GM23338 (cell line): ENCODE measurements at regions not wholly inside any gene's neighbourhood (a gene's known extent, or its start where the extent isn't known, plus 50 kb on each side); places are given as distances from the start of the nearest gene placed in this dataset.

Experiments
- ATAC-seq: fragments of 200-7000 bp; cut with Tn5 transposase; 3 replicates; pipeline ENCODE4 v1.9.1; 2020
- DNase-seq: peaks from one replicate; pipeline ENCODE4 v3.0.0-alpha.2; 2015; ENCODE audit warnings: low spot score
- H2AFZ ChIP-seq: fragments of 200-600 bp; sonication (generic); 2 replicates; pipeline ENCODE4 v1.8.0; 2016; ENCODE audit warnings: antibody characterized with exemption, mild to moderate bottlenecking, moderate library complexity
- H3F3A ChIP-seq: fragments of 200-600 bp; sonication (generic); replicated peaks from 2 replicates; pipeline ENCODE4 v1.8.0; 2017; ENCODE audit warnings: antibody characterized with exemption, mixed run types, low read depth
- H3K27ac ChIP-seq: fragments of 200-600 bp; sonication (generic); 2 replicates; pipeline ENCODE4 v1.6.1; 2016; ENCODE audit warnings: low read depth
- H3K27me3 ChIP-seq: fragments of 200-600 bp; sonication (generic); 2 replicates; pipeline ENCODE4 v1.8.0; 2016; ENCODE audit warnings: mild to moderate bottlenecking, mixed run types, moderate library complexity; ENCODE audit not compliant: insufficient read depth
- H3K36me3 ChIP-seq: fragments of 200-600 bp; sonication (generic); 2 replicates; pipeline ENCODE4 v1.8.0; 2016; ENCODE audit warnings: mild to moderate bottlenecking; ENCODE audit not compliant: insufficient read depth
- H3K4me1 ChIP-seq: fragments of 200-600 bp; sonication (generic); 2 replicates; pipeline ENCODE4 v1.8.0; 2016; ENCODE audit warnings: mild to moderate bottlenecking, moderate library complexity; ENCODE audit not compliant: insufficient read depth
- H3K4me2 ChIP-seq: fragments of 200-600 bp; sonication (generic); 2 replicates; pipeline ENCODE4 v1.7.1; 2017; ENCODE audit warnings: mixed run types
- H3K4me3 ChIP-seq: fragments of 200-600 bp; sonication (generic); 2 replicates; pipeline ENCODE4 v1.6.1; 2016; ENCODE audit warnings: mixed run types
- H3K79me2 ChIP-seq: fragments of 200-600 bp; sonication (generic); replicated peaks from 2 replicates; pipeline ENCODE4 v1.8.0; 2017; ENCODE audit warnings: mild to moderate bottlenecking; ENCODE audit not compliant: insufficient read depth
- H3K9me2 ChIP-seq: fragments of 200-600 bp; sonication (generic); 2 replicates; pipeline ENCODE4 v1.8.0; 2017; ENCODE audit not compliant: insufficient read depth
- H4K20me1 ChIP-seq: fragments of 200-600 bp; sonication (generic); replicated peaks from 2 replicates; pipeline ENCODE4 v1.8.0; 2017; ENCODE audit warnings: mild to moderate bottlenecking; ENCODE audit not compliant: insufficient read depth
- H3K27ac Mint-ChIP-seq: 2 replicates; pipeline ENCODE4 v1.8.0; 2020; ENCODE audit warnings: inconsistent platforms, mild to moderate bottlenecking, moderate library complexity, mixed read lengths
- H3K27me3 Mint-ChIP-seq: 3 replicates; pipeline ENCODE4 v1.8.0; 2022; ENCODE audit warnings: low read depth, mild to moderate bottlenecking, moderate library complexity, mixed read lengths, inconsistent platforms; ENCODE audit not compliant: insufficient read depth, poor library complexity
- H3K36me3 Mint-ChIP-seq: 3 replicates; pipeline ENCODE4 v1.8.0; 2021; ENCODE audit warnings: low read depth, mild to moderate bottlenecking, inconsistent platforms, moderate library complexity, mixed read lengths
- H3K4me1 Mint-ChIP-seq: 3 replicates; pipeline ENCODE4 v1.8.0; 2020; ENCODE audit warnings: mild to moderate bottlenecking, inconsistent platforms, mixed read lengths
- H3K4me3 Mint-ChIP-seq: 3 replicates; pipeline ENCODE4 v1.8.0; 2021; ENCODE audit warnings: moderate library complexity, mild to moderate bottlenecking, inconsistent platforms, mixed read lengths
- H3K9me3 Mint-ChIP-seq: 3 replicates; pipeline ENCODE4 v1.8.0; 2020; ENCODE audit warnings: moderate library complexity, mild to moderate bottlenecking, inconsistent platforms, mixed read lengths
- CREB1 ChIP-seq: fragments of 250-450 bp; sonication (Bioruptor Pico); IDR thresholded peaks from 2 replicates; pipeline ENCODE4 v1.5.0; 2020; ENCODE audit warnings: low read depth, mild to moderate bottlenecking, moderate library complexity
- EZH2 ChIP-seq: fragments of 200-600 bp; sonication (generic); IDR thresholded peaks from one replicate; pipeline ENCODE4 v1.8.0; 2017; ENCODE audit warnings: antibody characterized with exemption, mild to moderate bottlenecking, low read depth; ENCODE audit not compliant: unreplicated experiment
- EZH2phosphoT487 ChIP-seq: fragments of 200-600 bp; sonication (generic); IDR thresholded peaks from one replicate; pipeline ENCODE4 v1.8.1; 2018; ENCODE audit warnings: antibody characterized with exemption; ENCODE audit not compliant: unreplicated experiment
- JUNB ChIP-seq: IDR thresholded peaks from one replicate; pipeline ENCODE4 v1.6.1; 2016; ENCODE audit warnings: antibody characterized with exemption; ENCODE audit not compliant: unreplicated experiment
- NANOG ChIP-seq: IDR thresholded peaks from 2 replicates; pipeline ENCODE4 v1.6.1; 2016; ENCODE audit warnings: antibody characterized with exemption, borderline replicate concordance
- POLR2AphosphoS5 ChIP-seq: IDR thresholded peaks from 2 replicates; pipeline ENCODE4 v1.6.1; 2016; ENCODE audit warnings: antibody characterized with exemption, low read depth
- STAT1 ChIP-seq: IDR thresholded peaks from one replicate; pipeline ENCODE4 v1.6.1; 2016; ENCODE audit warnings: antibody characterized with exemption; ENCODE audit not compliant: unreplicated experiment
- ZNF114 ChIP-seq: fragments of 250-450 bp; sonication (Bioruptor Pico); IDR thresholded peaks from 2 replicates; pipeline ENCODE4 v1.5.0; 2020; ENCODE audit warnings: mild to moderate bottlenecking, moderate library complexity
- TF ChIP-seq, protein P1 (sequence below): fragments of 250-450 bp; sonication (Bioruptor Pico); IDR thresholded peaks from 2 replicates; pipeline ENCODE4 v1.5.0; 2020; ENCODE audit warnings: mild to moderate bottlenecking, moderate library complexity
- TF ChIP-seq, protein P2 (sequence below), 2 experiments: fragments of 200-600 bp in 1 of 2; sonication (generic) in 1 of 2; conservative IDR thresholded peaks; 2 replicates each; pipeline versions ENCODE4 v1.5.1 to v1.6.1; 2016 to 2017; ENCODE audit warnings: antibody characterized with exemption in 2 of 2, low read depth in 2 of 2, mild to moderate bottlenecking in 2 of 2, moderate library complexity in 1 of 2
- TF ChIP-seq, protein P3 (sequence below): IDR thresholded peaks from one replicate; pipeline ENCODE4 v1.6.1; 2018; ENCODE audit warnings: antibody characterized with exemption; ENCODE audit not compliant: unreplicated experiment
- TF ChIP-seq, protein P4 (sequence below): IDR thresholded peaks from 2 replicates; pipeline ENCODE4 v1.6.1; 2016; ENCODE audit warnings: antibody characterized with exemption

DNA sequence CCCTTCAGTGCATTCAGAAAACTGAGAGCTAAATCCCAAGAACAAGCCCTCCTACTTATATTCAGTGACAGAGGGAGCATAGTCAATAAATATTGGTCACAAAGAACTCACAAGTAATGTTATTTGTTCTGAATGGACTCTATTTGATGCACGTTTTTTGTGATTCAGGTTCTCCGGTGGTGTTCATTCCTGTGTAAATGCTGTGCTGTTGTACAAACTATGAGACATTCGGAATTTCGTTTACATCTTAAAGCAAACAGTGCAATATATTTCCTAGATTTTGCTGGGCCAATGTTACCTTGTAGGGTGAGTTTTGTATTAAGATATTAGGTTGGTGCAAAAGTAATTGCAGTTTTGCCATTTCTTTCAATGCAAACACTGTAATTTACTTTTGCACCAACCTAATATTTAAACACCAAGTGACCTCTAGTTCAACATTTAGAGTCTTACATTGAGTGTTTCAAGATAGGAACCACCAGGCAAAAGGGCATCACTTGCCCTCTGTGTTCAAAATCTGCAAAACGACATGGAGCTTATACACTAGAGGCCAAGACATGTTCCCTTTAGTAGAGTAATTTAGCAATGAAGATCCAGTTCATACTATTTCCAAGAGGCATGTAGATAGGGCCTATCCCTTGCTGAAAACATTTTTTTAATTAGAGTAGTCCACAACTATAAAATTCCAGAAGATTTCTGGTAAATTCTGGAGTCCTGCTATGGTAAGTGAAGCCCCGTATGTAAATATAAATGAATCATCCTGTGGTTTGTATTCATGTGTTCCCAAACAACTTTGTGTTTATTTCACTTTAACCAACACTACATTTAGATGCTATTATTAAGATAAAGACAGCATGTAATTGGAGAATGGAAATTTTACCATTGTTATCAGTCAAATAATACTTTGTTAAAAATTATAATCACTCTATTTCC is 444.0 kb upstream of the PTGER4 start:
- peaks cover 6% of the 10 kb centered on the region; the same call in 2 of the 3 replicates for H3K9me3 Mint-ChIP-seq
- no peaks in the 10 kb centered on the region; the same call in 2 of the 3 replicates for H3K36me3 Mint-ChIP-seq
- Histone ChIP-seq H3K9me2 (peaks cover 1% of the 10 kb centered on the region; the same call in 1 of the 2 replicates), H3K4me1 (no peaks in the 10 kb centered on the region), H3K27ac (no peak overlapping the region), H3F3A (no peaks in the 10 kb centered on the region), H4K20me1 (no peaks in the 10 kb centered on the region), H3K79me2 (no peaks in the 10 kb centered on the region), H3K36me3 (no peaks in the 10 kb centered on the region), H3K4me2 (no peak overlapping the region), H2AFZ (peak overlapping the region; percentile 53; the same call in 1 of the 2 replicates), H3K4me3 (no peak overlapping the region), H3K27me3 (no peaks in the 10 kb centered on the region)
- peaks cover 3% of the 10 kb centered on the region; the same call in 2 of the 3 replicates for H3K4me1 Mint-ChIP-seq
- ATAC-seq = no peak
- no peak overlapping the region for H3K27ac Mint-ChIP-seq
- peaks cover 2% of the 10 kb centered on the region for H3K27me3 Mint-ChIP-seq
- no peak overlapping the region for H3K4me3 Mint-ChIP-seq
- TF ChIP-seq POLR2AphosphoS5 (no peak), NANOG (no peak), EZH2phosphoT487 (no peak), JUNB (no peak), CREB1 (no peak), EZH2 (no peak), STAT1 (no peak), ZNF114 (CRISPR knock-in tag) (no peak)
- TF ChIP-seq, protein P1, sequence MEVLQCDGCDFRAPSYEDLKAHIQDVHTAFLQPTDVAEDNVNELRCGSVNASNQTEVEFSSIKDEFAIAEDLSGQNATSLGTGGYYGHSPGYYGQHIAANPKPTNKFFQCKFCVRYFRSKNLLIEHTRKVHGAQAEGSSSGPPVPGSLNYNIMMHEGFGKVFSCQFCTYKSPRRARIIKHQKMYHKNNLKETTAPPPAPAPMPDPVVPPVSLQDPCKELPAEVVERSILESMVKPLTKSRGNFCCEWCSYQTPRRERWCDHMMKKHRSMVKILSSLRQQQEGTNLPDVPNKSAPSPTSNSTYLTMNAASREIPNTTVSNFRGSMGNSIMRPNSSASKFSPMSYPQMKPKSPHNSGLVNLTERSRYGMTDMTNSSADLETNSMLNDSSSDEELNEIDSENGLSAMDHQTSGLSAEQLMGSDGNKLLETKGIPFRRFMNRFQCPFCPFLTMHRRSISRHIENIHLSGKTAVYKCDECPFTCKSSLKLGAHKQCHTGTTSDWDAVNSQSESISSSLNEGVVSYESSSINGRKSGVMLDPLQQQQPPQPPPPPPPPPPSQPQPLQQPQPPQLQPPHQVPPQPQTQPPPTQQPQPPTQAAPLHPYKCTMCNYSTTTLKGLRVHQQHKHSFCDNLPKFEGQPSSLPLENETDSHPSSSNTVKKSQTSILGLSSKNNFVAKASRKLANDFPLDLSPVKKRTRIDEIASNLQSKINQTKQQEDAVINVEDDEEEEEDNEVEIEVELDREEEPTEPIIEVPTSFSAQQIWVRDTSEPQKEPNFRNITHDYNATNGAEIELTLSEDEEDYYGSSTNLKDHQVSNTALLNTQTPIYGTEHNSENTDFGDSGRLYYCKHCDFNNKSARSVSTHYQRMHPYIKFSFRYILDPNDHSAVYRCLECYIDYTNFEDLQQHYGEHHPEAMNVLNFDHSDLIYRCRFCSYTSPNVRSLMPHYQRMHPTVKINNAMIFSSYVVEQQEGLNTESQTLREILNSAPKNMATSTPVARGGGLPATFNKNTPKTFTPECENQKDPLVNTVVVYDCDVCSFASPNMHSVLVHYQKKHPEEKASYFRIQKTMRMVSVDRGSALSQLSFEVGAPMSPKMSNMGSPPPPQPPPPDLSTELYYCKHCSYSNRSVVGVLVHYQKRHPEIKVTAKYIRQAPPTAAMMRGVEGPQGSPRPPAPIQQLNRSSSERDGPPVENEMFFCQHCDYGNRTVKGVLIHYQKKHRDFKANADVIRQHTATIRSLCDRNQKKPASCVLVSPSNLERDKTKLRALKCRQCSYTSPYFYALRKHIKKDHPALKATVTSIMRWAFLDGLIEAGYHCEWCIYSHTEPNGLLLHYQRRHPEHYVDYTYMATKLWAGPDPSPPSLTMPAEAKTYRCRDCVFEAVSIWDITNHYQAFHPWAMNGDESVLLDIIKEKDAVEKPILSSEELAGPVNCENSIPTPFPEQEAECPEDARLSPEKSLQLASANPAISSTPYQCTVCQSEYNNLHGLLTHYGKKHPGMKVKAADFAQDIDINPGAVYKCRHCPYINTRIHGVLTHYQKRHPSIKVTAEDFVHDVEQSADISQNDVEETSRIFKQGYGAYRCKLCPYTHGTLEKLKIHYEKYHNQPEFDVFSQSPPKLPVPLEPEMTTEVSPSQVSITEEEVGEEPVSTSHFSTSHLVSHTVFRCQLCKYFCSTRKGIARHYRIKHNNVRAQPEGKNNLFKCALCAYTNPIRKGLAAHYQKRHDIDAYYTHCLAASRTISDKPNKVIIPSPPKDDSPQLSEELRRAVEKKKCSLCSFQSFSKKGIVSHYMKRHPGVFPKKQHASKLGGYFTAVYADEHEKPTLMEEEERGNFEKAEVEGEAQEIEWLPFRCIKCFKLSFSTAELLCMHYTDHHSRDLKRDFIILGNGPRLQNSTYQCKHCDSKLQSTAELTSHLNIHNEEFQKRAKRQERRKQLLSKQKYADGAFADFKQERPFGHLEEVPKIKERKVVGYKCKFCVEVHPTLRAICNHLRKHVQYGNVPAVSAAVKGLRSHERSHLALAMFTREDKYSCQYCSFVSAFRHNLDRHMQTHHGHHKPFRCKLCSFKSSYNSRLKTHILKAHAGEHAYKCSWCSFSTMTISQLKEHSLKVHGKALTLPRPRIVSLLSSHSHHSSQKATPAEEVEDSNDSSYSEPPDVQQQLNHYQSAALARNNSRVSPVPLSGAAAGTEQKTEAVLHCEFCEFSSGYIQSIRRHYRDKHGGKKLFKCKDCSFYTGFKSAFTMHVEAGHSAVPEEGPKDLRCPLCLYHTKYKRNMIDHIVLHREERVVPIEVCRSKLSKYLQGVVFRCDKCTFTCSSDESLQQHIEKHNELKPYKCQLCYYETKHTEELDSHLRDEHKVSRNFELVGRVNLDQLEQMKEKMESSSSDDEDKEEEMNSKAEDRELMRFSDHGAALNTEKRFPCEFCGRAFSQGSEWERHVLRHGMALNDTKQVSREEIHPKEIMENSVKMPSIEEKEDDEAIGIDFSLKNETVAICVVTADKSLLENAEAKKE = no peak
- TF ChIP-seq, protein P2, sequence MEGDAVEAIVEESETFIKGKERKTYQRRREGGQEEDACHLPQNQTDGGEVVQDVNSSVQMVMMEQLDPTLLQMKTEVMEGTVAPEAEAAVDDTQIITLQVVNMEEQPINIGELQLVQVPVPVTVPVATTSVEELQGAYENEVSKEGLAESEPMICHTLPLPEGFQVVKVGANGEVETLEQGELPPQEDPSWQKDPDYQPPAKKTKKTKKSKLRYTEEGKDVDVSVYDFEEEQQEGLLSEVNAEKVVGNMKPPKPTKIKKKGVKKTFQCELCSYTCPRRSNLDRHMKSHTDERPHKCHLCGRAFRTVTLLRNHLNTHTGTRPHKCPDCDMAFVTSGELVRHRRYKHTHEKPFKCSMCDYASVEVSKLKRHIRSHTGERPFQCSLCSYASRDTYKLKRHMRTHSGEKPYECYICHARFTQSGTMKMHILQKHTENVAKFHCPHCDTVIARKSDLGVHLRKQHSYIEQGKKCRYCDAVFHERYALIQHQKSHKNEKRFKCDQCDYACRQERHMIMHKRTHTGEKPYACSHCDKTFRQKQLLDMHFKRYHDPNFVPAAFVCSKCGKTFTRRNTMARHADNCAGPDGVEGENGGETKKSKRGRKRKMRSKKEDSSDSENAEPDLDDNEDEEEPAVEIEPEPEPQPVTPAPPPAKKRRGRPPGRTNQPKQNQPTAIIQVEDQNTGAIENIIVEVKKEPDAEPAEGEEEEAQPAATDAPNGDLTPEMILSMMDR (conservative IDR thresholded peaks at IDR 0.05; ENCODE audit: low read depth in 2 of 2) = no peak
- TF ChIP-seq, protein P3, sequence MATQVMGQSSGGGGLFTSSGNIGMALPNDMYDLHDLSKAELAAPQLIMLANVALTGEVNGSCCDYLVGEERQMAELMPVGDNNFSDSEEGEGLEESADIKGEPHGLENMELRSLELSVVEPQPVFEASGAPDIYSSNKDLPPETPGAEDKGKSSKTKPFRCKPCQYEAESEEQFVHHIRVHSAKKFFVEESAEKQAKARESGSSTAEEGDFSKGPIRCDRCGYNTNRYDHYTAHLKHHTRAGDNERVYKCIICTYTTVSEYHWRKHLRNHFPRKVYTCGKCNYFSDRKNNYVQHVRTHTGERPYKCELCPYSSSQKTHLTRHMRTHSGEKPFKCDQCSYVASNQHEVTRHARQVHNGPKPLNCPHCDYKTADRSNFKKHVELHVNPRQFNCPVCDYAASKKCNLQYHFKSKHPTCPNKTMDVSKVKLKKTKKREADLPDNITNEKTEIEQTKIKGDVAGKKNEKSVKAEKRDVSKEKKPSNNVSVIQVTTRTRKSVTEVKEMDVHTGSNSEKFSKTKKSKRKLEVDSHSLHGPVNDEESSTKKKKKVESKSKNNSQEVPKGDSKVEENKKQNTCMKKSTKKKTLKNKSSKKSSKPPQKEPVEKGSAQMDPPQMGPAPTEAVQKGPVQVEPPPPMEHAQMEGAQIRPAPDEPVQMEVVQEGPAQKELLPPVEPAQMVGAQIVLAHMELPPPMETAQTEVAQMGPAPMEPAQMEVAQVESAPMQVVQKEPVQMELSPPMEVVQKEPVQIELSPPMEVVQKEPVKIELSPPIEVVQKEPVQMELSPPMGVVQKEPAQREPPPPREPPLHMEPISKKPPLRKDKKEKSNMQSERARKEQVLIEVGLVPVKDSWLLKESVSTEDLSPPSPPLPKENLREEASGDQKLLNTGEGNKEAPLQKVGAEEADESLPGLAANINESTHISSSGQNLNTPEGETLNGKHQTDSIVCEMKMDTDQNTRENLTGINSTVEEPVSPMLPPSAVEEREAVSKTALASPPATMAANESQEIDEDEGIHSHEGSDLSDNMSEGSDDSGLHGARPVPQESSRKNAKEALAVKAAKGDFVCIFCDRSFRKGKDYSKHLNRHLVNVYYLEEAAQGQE = no peak
- TF ChIP-seq, protein P4, sequence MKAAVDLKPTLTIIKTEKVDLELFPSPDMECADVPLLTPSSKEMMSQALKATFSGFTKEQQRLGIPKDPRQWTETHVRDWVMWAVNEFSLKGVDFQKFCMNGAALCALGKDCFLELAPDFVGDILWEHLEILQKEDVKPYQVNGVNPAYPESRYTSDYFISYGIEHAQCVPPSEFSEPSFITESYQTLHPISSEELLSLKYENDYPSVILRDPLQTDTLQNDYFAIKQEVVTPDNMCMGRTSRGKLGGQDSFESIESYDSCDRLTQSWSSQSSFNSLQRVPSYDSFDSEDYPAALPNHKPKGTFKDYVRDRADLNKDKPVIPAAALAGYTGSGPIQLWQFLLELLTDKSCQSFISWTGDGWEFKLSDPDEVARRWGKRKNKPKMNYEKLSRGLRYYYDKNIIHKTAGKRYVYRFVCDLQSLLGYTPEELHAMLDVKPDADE = no peak
- DNase-seq = no peak
